Stimulated activated CD4-positive, alpha-beta T cell treated with anti-CD3 and anti-CD28 coated beads, Interleukin-1b, Interleukin-23, amount 100 ng/mL, for 48 hours (primary cell): ENCODE measurements at regions not wholly inside any gene's neighbourhood (a gene's known extent, or its start where the extent isn't known, plus 50 kb on each side); places are given as distances from the start of the nearest gene placed in this dataset.

Experiments used
- DNase-seq: peaks from one replicate; pipeline ENCODE4 v3.0.0-alpha.2; 2020

GRCh38 chr1:88188038-88188437, 496.0 kb upstream of the PKN2 start:
- no peak for DNase-seq

- DNase-seq: no peak
Observed at GRCh38 chr1:88189525-88189924, 494.5 kb upstream of the PKN2 start.

GRCh38 chr1:88191917-88192316, 492.2 kb upstream of the PKN2 start:
- DNase-seq: no peak

GRCh38 chr1:88194542-88194941, 489.5 kb upstream of the PKN2 start:
- no peak for DNase-seq

GRCh38 chr1:88200545-88200944, 483.5 kb upstream of the PKN2 start:
- DNase-seq: no peak

DNA sequence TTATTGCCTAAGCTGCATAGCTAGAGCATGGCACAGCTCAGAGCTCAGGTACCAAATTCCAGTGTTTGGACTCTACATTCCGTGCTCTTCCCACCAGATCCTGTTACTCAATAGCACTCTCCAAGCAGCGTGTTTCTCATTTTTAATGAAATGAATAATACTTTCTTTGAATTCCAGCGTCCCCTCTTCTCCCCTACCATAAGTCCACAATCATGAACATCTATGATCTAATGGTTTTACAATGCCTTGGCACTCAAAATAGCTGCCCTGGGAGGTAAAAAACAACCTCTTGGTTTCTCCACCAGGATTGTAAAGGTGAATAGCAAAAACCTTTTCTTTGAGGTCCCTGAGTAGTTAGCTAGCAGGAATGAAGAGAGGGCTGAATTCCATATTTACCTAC, 480.0 kb upstream of the PKN2 start:
- no peak for DNase-seq

- DNase-seq: no peak
Observed at GRCh38 chr1:88204612-88205167, 479.4 kb upstream of the PKN2 start.

GRCh38 chr1:88208389-88208788, 475.7 kb upstream of the PKN2 start:
- no peak for DNase-seq

GRCh38 chr1:88210103-88210787, 473.8 kb upstream of the PKN2 start:
- no peak for DNase-seq

- no peak for DNase-seq
Observed at GRCh38 chr1:88216441-88216840, 467.6 kb upstream of the PKN2 start.

DNA sequence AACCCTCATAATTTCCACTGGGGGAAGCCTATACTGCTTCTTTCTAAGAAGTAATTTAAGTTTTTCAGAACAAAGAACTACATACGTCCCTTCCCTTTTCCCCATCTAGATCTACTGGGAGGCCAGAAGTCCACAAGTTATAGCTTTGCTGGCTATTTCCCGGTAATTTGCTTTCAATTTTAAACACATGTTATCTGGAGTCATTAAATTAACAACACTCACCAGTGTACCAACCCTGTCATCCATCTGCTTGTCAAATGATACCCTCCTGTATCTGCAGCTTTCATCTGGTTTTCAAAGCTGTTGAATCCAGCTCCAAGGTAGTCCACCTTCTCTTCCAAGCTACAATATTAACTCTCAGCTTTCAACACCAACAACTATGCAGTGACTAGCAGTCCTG, 466.7 kb upstream of the PKN2 start:
- no peak for DNase-seq

DNA sequence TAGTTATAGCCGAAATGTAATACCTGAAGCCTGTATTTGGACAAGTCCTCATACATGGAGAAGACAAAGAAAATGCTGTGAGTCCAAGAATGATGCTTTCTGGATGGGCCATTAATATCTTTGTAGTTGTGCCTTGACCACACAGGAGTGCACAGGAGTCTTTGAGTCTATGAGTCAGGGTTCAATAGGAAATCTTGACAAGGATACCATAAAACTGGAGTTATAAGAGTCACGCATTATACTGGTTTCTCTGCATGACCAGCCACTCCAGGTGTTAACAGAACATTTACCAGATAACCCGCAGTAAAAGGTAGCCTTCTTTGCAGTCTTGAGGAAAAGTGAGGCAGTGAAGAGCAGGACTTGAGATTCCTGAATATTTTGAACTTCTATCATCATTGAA, 464.6 kb upstream of the PKN2 start:
- no peak for DNase-seq

DNA sequence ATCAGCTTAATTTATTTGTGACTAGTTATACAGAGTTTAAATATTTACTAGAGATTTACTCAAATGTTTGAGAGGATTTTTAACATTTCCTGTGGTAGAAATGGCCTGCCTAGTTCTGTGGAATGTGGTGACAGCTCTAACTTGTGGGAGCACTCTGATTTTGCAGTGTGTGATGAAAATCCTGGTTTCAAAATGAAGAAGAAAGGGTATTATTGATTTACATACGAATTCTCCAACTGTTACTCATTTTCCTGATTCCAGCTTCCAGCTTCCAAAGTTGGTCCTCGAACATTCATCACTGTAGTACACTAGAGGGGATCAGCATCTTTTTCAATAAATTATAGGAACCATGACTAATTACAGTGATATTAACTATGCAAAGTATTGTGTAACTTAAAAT, 462.7 kb upstream of the PKN2 start:
- no peak for DNase-seq

DNA sequence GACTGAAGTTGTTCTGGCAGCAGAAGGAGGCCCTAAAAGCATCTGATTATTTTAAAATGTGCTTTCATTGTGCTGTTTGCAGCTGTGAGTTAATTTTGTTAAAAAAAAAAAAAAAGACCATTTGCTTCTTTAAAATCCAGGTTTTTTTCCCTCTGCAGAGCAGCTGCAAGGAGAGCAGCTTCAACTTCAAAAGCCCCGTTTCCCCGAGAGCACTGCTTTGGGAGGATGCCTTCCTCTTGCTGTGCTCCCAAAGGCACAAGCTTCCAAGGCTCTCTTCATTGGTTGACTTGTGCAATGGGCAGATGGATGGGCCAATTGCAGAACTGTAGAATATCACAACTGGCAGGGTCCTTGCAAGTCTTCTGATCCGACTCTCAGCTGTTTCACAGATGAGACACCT, 459.2 kb upstream of the PKN2 start:
- no peak for DNase-seq

GRCh38 chr1:88228114-88228513, 456.0 kb upstream of the PKN2 start:
- no peak for DNase-seq

DNA sequence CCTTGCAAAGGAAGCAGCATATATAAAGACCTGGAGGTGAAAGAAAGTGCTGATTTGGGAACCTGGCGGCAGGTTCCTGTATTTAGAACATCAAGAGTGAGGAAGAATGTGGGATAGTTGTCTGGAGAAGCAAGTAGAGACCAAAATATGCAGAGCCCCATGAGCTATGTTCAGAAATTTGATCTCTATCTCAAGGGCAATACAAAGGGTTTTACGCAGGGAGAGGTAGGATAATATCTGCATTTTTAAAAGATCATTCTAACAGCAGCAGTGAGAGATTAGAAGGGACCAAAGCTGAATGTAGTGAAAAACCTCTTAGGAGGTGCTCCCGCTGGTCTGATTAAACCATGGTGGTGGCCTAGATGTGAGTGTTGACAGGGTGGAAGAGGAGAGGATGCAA, 453.9 kb upstream of the PKN2 start:
- no peak for DNase-seq

GRCh38 chr1:88237058-88237457, 447.0 kb upstream of the PKN2 start:
- no peak for DNase-seq

DNA sequence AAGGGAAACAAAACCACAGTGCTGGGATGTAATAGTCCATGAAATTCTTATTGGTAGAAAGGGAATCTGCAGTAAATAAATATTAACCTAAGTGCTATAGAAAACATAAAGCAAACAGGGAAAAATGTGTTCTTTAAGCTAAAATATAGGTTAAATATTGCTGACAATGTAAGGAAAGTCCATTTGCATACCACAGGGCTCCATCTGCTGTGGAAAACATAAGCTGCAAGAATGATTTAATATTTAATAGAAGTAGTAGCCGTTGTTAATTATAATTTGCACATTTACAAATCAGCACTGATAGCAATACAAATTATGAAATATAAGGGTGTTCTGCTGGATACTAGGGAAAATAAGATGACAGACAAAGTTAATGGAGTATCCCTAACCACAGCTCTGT, 444.9 kb upstream of the PKN2 start:
- DNase-seq: no peak

GRCh38 chr1:88247666-88248065, 436.4 kb upstream of the PKN2 start:
- DNase-seq: no peak

GRCh38 chr1:88250915-88251314, 433.2 kb upstream of the PKN2 start:
- no peak for DNase-seq

DNA sequence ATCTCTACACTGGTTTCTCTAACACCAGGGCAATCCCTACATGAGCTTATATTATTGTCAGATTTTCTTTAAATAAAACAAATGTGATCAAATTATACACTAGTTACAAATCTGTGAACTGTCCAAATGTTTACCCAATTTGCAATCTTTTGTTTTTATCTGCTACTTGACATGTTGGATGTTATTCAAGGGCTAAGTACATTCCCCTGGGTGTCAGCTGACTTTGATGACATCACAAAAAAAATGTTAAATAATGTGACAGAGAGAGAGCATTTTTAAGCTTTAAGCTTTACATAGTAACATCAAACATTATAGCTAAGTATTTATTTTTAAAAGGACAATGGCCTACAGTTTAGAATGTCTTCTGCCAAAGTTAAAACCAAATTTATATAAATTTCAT, 431.3 kb upstream of the PKN2 start:
- no peak for DNase-seq

DNA sequence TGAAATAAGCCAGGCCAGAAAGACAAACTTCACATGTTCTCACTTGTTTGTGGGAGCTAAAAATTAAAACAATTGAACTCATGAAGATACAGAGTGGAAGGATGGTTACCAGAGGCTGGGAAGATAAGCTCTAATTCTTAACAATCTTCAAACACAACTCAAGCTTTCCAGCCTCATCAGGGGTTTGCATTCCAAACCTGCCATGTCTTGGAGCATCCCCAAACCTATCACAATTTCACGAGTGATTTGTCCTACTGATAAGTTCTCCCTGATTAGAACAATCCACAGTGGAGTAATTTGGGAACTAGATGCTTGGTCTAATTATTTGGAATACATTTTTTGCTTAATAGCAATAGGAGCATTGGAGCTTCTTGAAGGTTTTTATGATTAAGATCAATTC, 418.5 kb upstream of the PKN2 start:
- DNase-seq: no peak

GRCh38 chr1:88266051-88266450, 418.0 kb upstream of the PKN2 start:
- DNase-seq: no peak

GRCh38 chr1:88272216-88272615, 411.9 kb upstream of the PKN2 start:
- no peak for DNase-seq

GRCh38 chr1:88274431-88274830, 409.6 kb upstream of the PKN2 start:
- DNase-seq: no peak
